ENCODE measurements at regions not wholly inside any gene's neighbourhood (a gene's known extent, or its start where the extent isn't known, plus 50 kb on each side); places are given as distances from the start of the nearest gene placed in this dataset.

- TF ChIP-seq CTCF (IDR thresholded peaks at IDR 0.05; ENCODE audit: low read depth, low read length) = no peak
- TF ChIP-seq MAX (IDR thresholded peaks at IDR 0.05; ENCODE audit: low read depth, low read length) = no peak
- no peak for TF ChIP-seq POLR2A (IDR thresholded peaks at IDR 0.05; ENCODE audit: extremely low read depth, insufficient read length)
Observed at GRCh38 chr9:71612889-71613288, 155.4 kb downstream of the CEMIP2 start.

Measured in NB4 (cell line).